ENCODE measurements at regions not wholly inside any gene's neighbourhood (a gene's known extent, or its start where the extent isn't known, plus 50 kb on each side); places are given as distances from the start of the nearest gene placed in this dataset.

GRCh38 chr5:34483442-34484033, 172.6 kb upstream of the RAI14 start:
- TF ChIP-seq CTCF (IDR thresholded peaks at IDR 0.05; ENCODE audit: borderline replicate concordance, extremely low read depth, insufficient read depth) = no peak
- no peak overlapping the region for H3K9ac ChIP-seq (ENCODE audit: low read length in 3 of 3)
- H3K4me3 ChIP-seq (ENCODE audit: low read length in 3 of 3) = no peak overlapping the region
- intact Hi-C loops (cut with DNase I) = loop anchor here (10.0 kb wide), 1 partner anchor 421 kb away; no protein-coding TSS in a partner anchor
- no peak for FAIRE-seq
- no peak overlapping the region for H3K27ac ChIP-seq (ENCODE audit: low read depth in 2 of 2, low read length in 2 of 2)
- H3K27me3 ChIP-seq (ENCODE audit: control insufficient read depth, insufficient read depth, low read length) = no peaks in the 10 kb centered on the region
- no peak for DNase-seq
- no peaks in the 10 kb centered on the region for H3K36me3 ChIP-seq (ENCODE audit: control insufficient read depth in 2 of 3, insufficient read depth in 3 of 3, low read length in 3 of 3)
- H3K4me1 ChIP-seq (ENCODE audit: control insufficient read depth in 2 of 3, insufficient read depth in 2 of 3, low read depth in 1 of 3, low read length in 3 of 3) = peaks cover 0 to 14% (median 6%) of the 10 kb centered on the region in 3 donors
- no peaks in the 10 kb centered on the region for H3K9me3 ChIP-seq (ENCODE audit: control insufficient read depth in 2 of 3, insufficient read depth in 1 of 3, low read length in 3 of 3)

DNA sequence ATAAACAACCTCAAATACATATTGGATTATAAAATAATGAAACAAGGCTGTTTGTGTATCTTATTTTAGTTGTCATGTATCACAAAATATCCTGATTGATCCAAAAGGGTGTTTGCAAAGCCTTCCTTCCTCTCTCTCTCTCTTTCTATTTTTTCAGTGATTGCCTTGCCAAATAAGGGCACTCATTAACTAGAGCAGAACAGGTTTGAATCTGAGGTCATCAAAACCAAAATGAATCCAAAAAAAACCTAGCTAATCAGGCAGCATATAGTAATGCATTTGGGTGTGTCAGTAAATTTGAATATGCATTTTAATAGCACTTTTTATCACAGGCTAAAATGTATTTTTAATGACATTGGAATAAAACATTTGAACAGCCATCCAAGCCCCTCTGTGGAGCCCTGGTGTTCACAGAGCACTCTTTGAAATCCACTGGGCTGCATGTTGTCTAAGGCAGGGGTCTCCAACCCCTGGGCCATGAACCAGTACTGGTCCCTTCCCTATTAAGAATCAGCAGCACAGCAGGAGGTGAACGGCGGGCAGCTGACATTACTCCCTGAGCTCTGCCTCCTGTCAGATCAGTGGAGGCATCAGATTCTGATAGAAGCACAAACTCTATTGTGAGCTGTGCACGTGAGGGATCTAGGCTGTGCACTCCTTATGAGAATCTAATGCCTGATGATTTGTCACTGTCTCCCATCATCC, 171.8 kb upstream of the RAI14 start:
- H3K27ac ChIP-seq (ENCODE audit: low read depth in 2 of 2, low read length in 2 of 2) = no peak overlapping the region
- FAIRE-seq = no peak
- no peak for TF ChIP-seq CTCF (IDR thresholded peaks at IDR 0.05; ENCODE audit: borderline replicate concordance, extremely low read depth, insufficient read depth)

GRCh38 chr5:34485768-34486030, 170.4 kb upstream of the RAI14 start:
- intact Hi-C loops (cut with DNase I) = loop anchor here (10.0 kb wide), 1 partner anchor 419 kb away; no protein-coding TSS in a partner anchor
- FAIRE-seq = no peak
- no peak overlapping the region for H3K9ac ChIP-seq (ENCODE audit: low read length in 3 of 3)

More for the DNA sequence above, 171.8 kb upstream of the RAI14 start:
- Histone ChIP-seq H3K4me3 (ENCODE audit: low read length in 3 of 3) (no peak overlapping the region), H3K27me3 (ENCODE audit: control insufficient read depth, insufficient read depth, low read length) (no peaks in the 10 kb centered on the region), H3K9me3 (ENCODE audit: control insufficient read depth in 2 of 3, insufficient read depth in 1 of 3, low read length in 3 of 3) (no peaks in the 10 kb centered on the region), H3K9ac (ENCODE audit: low read length in 3 of 3) (no peak overlapping the region), H3K36me3 (ENCODE audit: control insufficient read depth in 2 of 3, insufficient read depth in 3 of 3, low read length in 3 of 3) (no peaks in the 10 kb centered on the region), H3K4me1 (ENCODE audit: control insufficient read depth in 2 of 3, insufficient read depth in 2 of 3, low read depth in 1 of 3, low read length in 3 of 3) (peaks cover 0 to 14% (median 6%) of the 10 kb centered on the region in 3 donors)
- no peak for DNase-seq
- intact Hi-C loops (cut with DNase I) = loop anchor here (10.0 kb wide), 1 partner anchor 420 kb away; no protein-coding TSS in a partner anchor

More at GRCh38 chr5:34485768-34486030, 170.4 kb upstream of the RAI14 start:
- no peaks in the 10 kb centered on the region for H3K9me3 ChIP-seq (ENCODE audit: control insufficient read depth in 2 of 3, insufficient read depth in 1 of 3, low read length in 3 of 3)
- DNase-seq = no peak
- no peak for TF ChIP-seq CTCF (IDR thresholded peaks at IDR 0.05; ENCODE audit: borderline replicate concordance, extremely low read depth, insufficient read depth)
- peaks cover 0 to 14% (median 6%) of the 10 kb centered on the region in 3 donors for H3K4me1 ChIP-seq (ENCODE audit: control insufficient read depth in 2 of 3, insufficient read depth in 2 of 3, low read depth in 1 of 3, low read length in 3 of 3)
- H3K4me3 ChIP-seq (ENCODE audit: low read length in 3 of 3) = no peak overlapping the region
- no peaks in the 10 kb centered on the region for H3K36me3 ChIP-seq (ENCODE audit: control insufficient read depth in 2 of 3, insufficient read depth in 3 of 3, low read length in 3 of 3)
- no peaks in the 10 kb centered on the region for H3K27me3 ChIP-seq (ENCODE audit: control insufficient read depth, insufficient read depth, low read length)
- no peak overlapping the region for H3K27ac ChIP-seq (ENCODE audit: low read depth in 2 of 2, low read length in 2 of 2)
